NCI-H1092 treated with DMSO at 0.1 percent for 48 hours (cell line): ENCODE measurements at regions not wholly inside any gene's neighbourhood (a gene's known extent, or its start where the extent isn't known, plus 50 kb on each side); places are given as distances from the start of the nearest gene placed in this dataset.

ENCODE experiments used
- DNase-seq: peaks from one replicate; lab custom pipeline; 2025; lab: John Stamatoyannopoulos, UW

DNA sequence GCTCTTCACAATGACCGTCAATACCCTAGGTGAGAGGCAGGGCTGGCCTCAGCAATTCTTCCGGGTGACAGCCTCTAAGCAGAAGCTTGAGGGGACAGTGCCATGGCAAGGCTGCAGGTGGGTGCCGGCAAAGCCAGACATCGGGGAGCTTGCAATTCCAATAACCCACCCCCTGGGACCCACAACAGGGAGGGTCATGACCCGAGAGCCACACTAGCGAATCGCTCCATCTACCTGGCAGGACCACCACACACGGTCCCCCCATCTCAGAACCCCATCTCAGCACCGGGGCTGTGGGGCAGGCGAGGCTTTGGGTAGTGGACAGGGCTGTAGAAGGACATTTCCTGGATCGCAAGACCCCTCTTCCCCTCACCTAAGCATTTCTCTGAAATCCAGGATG is 177.2 kb downstream of the ACKR3 start:
- DNase-seq = no peak

DNA sequence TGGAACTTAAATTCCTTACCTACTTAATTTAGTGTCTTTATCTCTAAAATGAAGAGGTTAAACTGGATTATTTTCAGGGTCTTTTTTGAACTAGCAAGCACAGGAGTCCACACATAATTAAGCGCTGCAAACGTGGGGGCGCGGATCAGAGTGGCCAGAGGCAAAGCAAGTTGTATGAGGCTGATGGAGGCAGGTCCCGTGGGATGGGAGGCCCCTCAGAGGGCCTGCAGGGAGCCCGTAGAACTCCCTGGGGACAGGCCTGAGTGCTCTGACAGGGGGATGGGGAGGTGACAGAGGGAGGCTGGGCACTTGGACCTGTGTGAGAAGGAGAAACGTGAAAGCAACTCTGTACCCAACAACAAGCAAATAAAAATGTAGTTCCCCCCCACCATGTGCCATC is 177.8 kb downstream of the ACKR3 start:
- no peak for DNase-seq

DNA sequence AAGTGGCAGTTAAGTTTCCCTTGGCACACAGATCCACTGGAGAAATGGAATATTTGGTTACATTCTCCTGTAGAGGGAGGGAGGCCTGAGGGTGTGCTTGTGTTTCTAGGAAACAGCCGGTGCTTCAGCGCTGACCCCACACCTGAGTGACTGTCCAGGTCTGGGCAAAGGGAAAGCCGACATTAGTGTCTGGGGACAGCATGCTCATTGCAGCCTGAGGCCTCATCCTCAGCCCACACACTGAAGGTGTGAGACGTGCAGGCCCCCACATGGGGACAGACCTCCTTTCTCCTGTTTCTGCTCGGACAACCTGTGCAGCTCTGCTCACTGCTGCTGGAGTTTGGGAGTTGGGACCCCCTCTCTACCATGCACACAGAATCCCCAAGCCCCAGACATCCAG is 178.3 kb downstream of the ACKR3 start:
- DNase-seq = no peak

DNA sequence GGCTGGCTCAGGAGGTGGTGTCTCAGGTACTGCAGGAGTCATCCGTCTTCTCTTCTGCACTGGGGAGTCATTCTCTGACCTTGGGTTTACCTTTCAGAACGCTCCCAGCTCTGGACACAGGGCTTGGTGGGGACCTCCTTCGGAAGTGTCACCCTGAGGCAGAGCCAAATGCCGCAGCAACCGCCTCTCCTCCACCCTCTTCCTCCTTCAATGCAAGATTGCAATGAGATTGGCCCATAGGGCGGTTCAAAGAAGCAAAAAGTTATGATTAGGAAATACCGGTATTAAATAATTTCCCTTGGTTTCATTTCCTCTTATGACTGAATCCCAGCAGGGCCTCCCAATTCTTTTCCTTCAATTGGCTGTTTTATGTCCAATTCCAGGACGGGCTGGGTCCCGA is 178.8 kb downstream of the ACKR3 start:
- no peak for DNase-seq

DNA sequence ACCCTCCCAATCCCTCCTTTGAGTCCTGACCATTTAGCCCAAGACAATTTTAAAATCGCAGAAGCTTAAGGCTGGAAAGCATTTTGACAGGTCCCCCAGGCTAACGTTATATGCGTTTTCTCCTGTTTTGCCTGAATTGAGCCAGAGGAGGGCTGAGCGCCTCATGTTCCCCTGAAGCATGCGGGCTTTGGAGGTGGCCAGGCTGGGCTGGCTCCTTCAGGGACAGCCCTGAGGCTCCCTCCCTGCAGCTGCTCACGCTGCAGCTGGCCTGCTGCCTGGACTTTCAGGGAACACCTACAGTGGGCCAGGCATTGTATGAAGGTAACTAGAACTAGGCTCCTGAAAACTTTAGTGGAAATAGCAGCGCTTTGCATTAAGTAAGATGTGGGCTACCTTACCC is 179.2 kb downstream of the ACKR3 start:
- DNase-seq = peak; percentile 12

DNA sequence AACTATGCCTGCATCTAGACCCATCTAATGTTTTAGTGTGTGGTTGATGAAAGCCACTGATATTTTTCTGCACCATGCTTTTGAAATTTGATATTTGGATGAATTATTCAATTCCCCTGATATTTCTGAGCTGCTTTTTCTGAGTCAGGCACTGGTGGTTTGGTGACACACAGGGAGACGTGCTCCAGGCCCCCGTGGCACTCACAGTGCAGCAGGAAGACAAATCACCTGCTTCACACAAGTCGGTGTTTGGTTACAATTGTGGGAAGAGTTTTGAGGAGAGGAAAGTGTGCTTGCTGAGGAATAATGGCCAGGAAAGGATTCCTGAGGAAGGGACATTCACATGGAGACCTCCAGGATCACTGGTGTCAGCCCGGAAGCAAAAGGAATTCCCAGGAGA is 179.7 kb downstream of the ACKR3 start:
- no peak for DNase-seq

DNA sequence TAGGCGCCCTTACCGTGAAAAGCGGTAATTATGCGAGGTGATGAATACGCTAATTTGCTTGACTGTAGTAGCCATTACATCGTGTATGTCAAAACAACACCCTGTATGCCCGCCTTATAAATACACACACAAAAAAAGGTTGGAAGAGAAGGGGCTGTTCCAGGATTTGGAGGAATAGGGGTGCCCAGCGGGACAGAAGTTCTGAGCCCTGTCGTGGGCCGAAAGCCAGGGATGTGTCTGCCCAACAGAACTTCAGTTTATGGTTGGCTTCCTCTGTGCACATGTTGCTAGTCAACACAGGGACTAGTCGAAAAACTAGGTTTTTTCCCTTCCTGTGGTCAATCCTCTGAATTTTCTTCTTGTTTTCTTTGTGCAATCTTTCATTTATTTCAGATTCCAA is 182.5 kb downstream of the ACKR3 start:
- DNase-seq = no peak

DNA sequence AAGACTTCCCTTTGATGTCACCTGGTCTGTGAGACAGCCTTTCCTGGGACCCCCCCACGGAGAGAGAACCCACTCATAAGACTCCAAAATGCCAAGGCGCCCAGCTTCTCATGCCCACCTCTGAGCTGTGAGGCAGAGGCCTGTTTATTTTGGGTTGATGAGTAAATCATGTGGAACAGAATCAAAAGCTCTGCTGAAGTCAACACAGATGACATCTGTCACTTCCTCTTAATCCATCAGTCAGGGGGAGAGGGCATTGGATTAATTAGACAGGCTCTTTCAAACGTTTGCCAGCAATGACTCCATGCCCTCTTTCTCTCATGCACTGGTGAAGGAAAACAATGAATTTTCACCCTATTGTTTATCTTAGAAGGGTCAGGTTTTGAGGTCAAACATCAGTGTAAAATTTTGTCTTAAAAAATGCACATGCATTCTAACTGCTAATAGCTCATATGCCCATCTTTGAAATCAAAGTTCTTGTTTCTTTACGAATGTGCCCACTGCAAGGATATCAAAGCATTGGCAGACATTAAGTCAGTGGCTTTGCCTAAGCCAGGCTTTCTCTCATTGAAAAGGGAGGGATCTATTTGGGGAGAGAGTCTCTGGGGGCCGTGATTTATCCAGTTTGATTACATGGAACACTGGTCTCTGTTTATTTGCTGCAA is 184.1 kb downstream of the ACKR3 start:
- DNase-seq = peak; percentile 71

DNA sequence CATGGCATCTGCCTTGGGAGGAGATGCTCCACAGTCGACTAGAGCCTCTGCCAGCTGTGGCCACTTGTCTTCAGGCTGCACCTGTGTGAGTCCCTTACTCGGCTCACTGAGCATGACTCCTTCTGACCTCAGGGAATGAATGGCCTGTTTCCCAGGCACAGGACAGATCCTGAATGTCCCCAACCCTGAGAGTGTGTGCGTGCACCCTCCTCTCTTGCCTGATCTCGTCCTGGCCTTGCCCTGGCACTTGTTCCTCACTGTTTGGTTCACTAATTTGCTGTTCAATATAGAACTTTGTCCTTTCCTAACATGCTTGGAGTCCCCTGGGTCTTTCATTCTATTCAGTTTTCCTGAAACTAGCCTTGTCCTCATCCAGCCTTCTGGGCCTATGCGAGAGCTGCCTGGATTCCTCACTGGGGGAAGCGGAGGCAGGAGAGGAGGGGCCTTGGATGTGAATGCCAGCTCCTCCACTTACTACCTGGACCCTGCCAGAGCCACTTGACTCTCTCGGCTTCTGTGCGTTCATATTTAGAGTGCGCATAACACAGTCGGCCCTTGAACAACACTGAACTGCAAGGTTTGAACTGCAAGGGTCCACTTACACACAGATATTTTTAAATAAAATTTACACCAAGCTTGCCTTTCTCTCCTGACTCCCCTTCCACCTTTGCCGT is 184.8 kb downstream of the ACKR3 start:
- peak; percentile 66 for DNase-seq

DNA sequence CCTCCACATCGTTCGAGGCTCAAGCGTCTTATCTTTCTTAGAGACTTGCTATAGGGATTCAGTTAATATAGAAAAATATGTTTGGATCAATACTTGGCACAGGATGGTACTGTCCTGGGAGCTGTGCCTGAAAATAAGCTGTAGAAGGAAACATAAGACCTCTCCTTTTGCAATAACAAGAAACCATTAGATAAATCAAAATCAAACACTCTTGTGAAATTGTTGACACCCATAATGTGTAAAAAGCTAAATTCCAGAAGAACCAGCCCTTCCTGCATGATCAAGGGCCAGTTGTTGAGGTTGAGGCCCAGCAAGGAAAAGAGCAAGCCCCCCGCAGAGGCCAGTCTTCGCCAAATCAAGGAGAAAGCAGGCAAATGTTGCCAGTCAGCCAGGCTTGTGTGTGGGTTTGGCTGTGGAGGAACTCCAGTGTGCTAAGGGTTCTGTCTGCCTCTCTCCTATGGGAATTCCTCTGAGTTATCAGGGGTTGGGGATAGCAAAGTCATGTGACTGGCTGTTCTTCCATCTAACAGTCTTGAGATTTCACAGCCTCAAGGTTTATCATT is 185.7 kb downstream of the ACKR3 start:
- DNase-seq = peak; percentile 9

DNA sequence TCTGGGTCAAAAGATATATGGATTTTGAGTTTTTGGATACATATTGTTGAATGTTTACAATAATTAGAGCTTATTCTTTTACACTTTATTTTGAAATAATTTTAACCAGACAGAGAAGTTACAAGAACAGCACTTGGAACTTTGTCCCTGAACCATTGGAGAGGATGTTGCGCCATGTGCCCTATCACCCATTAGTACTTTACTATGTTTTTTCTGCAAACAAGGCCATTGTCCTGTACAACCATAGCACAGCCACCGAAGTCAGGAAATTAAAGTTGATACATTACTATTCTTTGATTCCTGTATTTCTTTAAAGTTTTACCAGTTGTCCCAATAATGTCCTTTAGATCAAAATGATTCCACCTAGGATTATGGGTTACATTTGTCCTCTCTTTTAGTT is 188.8 kb downstream of the ACKR3 start:
- DNase-seq = no peak

DNA sequence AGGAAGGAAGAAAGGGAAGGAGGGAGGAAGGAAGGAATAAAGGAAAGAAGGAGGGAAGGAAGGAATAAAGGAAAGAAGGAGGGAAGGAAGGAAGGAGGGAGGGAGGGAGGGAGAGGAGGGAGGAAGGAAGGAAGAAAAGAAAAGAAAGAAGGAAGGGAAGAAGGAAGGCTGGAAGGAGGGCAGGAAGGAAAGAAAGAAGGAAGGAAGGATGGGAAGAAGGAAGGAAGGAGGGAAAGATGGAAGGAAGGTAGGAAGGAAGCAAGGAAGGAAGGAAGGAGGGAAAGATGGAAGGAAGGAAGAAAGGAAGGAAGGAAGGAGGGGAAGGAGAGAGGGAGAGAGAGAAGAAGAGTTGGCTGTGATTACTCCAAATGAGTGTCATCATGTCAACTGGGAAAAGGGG is 190.6 kb downstream of the ACKR3 start:
- DNase-seq = no peak

DNA sequence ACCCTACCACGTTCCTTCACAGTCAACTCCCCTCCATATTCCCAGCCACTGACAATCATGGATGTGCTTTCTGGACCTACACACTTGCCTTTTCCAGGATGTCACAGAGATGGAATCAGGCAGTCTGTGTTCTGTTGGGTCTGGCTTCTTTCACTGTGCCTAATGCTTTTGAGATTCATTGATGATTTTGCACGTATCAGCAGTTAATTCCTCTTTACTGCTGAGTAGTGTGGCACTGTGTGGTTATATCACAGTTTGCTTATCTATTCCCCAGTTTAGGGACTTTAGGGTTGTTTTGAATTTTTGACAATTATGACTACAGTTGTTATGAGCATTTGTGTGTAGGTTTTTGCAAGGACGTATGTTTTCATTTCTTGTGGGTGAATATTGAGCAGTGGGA is 191.7 kb downstream of the ACKR3 start:
- DNase-seq = no peak

DNA sequence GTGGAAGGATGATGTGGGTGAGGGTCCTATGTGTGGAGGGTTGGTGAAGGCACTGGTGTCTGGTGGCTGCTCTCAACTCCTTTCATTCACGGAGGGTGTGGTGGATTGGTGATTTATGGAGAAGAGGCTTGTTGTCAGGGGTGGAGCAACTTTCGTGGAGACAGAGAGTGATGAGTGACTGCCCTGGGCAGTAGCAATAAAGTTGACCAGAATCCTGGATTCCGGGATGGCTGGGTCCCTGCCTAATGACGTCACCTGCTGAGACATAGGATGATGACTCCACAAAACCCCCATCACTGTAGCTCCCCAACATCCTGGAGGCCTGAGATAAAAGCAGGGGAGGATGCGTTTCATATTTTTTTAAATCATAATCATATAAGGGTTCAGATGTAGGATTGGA is 193.0 kb downstream of the ACKR3 start:
- no peak for DNase-seq

DNA sequence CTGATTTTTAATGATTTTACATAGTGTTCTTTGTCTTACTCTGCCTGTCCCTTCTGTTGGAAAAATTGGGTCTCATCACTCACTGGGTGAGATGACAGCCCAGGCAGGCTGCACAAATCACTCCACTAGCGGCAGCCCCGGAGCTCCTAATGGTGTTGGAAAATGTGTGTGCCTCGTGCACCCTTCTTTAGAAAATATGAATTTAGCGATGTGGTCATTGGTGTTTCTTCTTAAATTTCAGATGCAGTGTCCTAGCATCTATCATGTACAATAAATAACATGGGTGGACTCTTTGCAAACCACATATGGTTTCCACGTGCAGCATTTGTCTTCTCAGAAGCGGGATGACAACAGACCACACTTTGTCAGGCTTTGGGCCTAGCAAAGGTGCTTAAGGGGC is 194.2 kb downstream of the ACKR3 start:
- no peak for DNase-seq

DNA sequence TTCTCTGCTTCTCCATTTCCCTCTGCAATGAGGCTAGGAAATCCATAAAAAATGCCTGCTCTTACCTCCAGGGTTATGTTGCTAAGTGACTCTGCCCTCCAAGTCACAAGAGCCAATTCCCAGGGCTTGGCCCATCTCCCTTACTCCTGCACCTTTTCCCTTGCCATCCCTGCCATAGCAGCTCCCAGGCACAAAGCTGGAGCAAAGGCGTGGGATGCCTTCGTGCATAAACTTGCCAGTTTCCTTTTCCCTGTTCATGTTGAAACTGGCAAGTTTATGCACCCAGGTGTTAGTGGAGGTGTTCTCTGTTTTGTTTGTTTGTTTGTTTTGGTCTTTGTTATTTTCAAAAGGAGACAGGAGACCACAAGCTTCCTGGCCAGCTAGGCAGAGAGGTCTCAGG is 195.1 kb downstream of the ACKR3 start:
- no peak for DNase-seq

DNA sequence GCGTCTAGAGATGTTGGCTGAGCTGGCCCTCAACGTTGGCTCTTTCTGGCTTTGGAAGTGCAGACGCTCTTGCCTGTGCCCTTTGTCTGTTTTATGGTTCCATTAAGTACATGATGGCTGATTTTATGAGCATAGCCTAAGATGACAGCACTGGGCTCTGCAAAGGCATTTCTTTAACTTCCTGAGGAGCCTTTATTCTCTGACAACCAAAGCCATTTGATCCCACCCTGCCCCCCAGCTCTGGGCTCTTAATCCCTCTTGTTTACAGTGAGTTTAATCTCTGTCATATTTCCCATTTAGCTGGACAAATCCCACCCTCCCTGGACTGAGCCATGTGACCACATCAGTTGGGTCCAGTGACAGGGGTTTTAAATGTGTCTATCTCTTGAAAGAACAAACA is 195.9 kb downstream of the ACKR3 start:
- DNase-seq = no peak

DNA sequence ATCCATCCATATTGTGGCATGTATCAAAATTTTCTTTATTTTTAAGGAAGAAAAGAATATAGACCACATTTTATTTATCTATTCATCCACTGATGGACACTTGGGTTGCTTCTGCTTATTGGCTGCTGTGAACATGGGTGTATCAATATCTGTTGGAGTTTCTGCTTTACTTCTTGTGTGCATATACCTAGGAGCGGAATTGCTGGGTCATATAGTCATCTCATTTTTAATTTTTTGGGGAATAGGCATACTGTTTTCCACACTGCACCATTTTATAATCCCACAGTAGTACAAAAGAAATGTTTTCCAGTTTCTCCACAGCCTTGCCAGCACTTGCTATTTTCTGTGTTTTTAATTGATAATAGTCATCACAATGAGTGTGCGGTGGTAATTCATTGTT is 197.2 kb downstream of the ACKR3 start:
- no peak for DNase-seq

DNA sequence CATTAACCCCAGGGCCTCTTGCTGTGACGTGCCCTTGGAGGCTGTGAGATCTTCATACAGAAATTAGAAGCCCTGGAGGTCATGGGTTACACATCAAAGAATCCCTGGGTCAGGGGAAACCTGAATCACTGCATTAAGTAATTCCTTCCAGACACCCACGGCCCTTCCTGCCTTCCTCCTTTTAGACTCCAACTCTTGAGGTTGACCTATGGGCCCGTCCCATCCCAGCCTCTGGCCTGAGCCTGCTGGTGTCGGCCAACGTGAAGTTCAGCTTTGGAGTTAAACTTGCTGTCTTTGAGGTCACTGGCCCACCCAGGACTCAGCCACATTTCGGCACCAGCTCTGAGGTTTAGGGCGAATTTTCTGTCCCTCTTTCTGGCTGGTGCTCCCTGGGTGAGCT is 198.3 kb downstream of the ACKR3 start:
- DNase-seq = no peak

DNA sequence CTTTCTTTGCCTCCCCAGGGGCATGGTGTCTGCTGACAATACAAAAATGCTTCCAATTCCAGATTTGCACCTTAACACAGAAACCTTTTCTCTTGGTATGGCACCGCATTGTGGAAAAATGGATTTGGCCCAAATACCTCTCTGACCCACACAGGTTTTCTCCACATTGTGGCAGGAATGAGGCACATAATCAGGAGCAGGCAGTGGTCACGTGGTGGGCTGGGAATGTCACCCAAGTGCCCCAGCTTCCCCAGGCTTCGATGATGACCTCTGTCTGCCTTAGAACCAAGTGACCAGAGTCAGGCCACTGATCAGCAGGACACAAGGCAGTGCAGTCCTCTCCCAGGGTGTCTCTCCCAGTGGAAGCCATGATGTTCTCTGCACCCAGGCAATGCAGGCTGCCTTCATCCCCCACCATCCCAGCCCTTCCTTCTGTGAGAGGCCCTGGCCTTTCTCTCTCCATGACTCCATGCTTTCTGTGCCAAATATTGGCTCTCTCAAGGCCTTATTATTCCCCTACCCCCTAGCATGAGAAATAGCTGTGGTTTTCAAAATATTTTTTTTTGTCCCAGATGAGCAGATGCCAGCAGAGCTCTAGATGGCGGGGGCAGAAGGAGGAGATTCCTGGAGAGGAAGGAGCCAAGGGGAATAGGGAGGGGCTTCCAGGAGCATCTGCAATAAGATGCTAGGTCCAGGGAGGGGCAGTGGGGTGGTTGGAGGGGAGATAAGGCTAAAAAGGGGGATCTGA is 198.9 kb downstream of the ACKR3 start:
- no peak for DNase-seq

DNA sequence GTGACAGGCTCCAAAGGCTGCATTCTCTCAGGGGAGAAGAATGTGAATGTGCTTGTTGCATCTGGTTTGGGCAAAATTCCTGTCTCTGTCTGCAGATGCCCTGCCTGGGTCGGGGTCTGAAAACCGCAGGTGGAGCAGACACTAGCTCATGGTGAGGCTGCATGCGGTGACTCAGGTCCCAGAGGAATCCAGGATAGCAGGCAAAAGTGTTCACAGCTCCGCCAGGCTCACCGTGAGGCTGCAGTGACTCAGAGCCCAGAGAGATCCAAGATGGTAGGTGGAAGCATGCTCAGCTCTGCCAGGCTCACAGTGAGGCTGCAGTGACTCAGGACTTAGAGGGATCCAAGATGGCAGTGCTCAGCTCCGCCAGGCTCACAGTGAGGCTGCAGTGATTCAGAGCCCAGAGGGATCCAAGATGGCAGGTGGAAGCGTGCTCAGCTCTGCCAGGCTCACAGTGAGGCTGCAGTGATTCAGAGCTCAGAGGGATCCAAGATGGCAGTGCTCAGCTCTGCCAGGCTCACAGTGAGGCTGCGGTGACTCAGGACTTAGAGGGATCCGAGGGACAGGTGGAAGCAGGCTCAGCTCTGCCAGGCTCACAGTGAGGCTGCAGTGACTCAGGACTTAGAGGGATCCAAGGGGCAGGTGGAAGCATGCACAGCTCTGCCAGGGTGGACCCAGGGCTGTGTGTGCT is 200.5 kb downstream of the ACKR3 start:
- no peak for DNase-seq

DNA sequence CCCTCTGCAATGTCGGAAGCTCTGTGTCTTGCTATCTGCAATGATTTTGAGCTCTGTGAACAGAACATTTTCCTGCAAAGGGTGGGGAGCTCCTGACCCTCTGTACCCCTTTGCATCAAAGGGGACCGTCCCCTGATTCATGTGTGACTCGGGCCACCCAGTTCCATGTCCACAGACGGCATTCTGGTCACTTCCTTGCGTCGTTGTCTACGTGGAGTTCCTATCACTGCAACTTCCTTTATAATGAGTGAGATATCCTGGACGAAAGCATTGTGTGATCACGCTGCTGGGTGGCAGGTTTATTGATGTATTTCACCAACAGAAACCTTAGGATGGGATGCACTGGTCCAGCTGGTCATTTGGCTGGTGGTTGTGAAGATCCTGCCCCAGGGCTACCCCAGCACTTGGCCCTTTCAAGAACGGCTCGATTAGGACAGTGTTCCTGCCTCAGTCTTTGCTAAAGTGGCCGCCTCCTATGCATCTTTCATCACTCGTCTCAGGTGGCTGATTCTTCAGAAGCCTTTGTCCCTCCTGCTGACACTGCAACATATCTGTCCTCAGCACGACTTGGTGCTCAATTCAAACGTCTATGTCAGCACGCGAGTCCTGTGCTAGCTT is 202.7 kb downstream of the ACKR3 start:
- DNase-seq = no peak
